Adrenal gland (tissue), 9 donors: ENCODE measurements at regions not wholly inside any gene's neighbourhood (a gene's known extent, or its start where the extent isn't known, plus 50 kb on each side); places are given as distances from the start of the nearest gene placed in this dataset.

Experiments
- DNase-seq, 7 donors: peaks; one replicate each; pipeline ENCODE4 v3.0.0-alpha.2; 2019 to 2020
- H3K27ac ChIP-seq, 5 donors: fragments of 200-600 bp; sonication (generic) in 4 of 5; 1 replicate in 3 of 5; 2 replicates in 2 of 5; pipeline versions ENCODE4 v1.5.1 to v1.8.0; 2016 to 2020; ENCODE audit warnings: mild to moderate bottlenecking in 1 of 5
- H3K27me3 ChIP-seq: fragments of 200-600 bp; 2 replicates; pipeline ENCODE4 v1.8.0; 2021
- H3K36me3 ChIP-seq, 2 donors: fragments of 200-600 bp; replicated peaks in 1 of 2; 1 replicate in 1 of 2; 2 replicates in 1 of 2; pipeline versions ENCODE4 v1.5.1 to v1.8.0; 2018 to 2022
- H3K4me1 ChIP-seq, 2 donors: fragments of 200-600 bp; replicated peaks in 1 of 2; 1 replicate in 1 of 2; 2 replicates in 1 of 2; pipeline versions ENCODE4 v1.5.1 to v1.8.0; 2018 to 2021
- H3K4me3 ChIP-seq, 4 donors: fragments of 200-600 bp; sonication (generic) in 3 of 4; one replicate each; pipeline ENCODE4 v1.5.1; 2016 to 2018
- H3K9me3 ChIP-seq, 3 donors: fragments of 200-600 bp; sonication (generic) in 1 of 3; replicated peaks in 1 of 3; 1 replicate in 2 of 3; 2 replicates in 1 of 3; pipeline versions ENCODE4 v1.5.1 to v1.8.0; 2016 to 2021
- POLR2A ChIP-seq, 2 donors: fragments of 450-650 bp; IDR thresholded peaks; one replicate each; pipeline ENCODE4 v1.6.1; 2017; ENCODE audit warnings: antibody characterized with exemption in 2 of 2, mild to moderate bottlenecking in 2 of 2, moderate library complexity in 1 of 2
- WGBS, 4 donors: extraction: QIAGEN DNeasy Blood & Tissue Kit in 2 of 4; methylation state at CpG; one replicate each; pipeline versions ENCODE4 v1.1.5 to v1.1.7; 2013 to 2017; 5-methylcytosine and 5-hydroxymethylcytosine counted together
- intact Hi-C, 2 donors: fragments of 100-400 bp; cut with DNase I; formaldehyde crosslinking; loops; one replicate each; pipeline versions ENCODE4 v1.14.1 to v1.15.0; 2022 to 2023
- TF ChIP-seq, protein P1 (sequence below), 6 experiments: fragments of 450-650 bp in 4 of 6; fragments of 200-600 bp in 2 of 6; sonication (generic) in 1 of 6; IDR thresholded peaks; 1 replicate in 5 of 6; 2 replicates in 1 of 6; pipeline versions ENCODE4 v1.5.1 to v1.8.0; 2016 to 2021; ENCODE audit warnings: antibody characterized with exemption in 6 of 6, mild to moderate bottlenecking in 2 of 6, moderate library complexity in 1 of 6
- donor health status: healthy with polysubstance abuse.
- donor health status: Bipolar disorder and iron deficiency.
- donor health status: DM: yes; HTN: yes; CAD: no.
- donor health status: DM: no; HTN: no; CAD: no.
- donor health status: DM: no; HTN: no; CAD: no.

DNA sequence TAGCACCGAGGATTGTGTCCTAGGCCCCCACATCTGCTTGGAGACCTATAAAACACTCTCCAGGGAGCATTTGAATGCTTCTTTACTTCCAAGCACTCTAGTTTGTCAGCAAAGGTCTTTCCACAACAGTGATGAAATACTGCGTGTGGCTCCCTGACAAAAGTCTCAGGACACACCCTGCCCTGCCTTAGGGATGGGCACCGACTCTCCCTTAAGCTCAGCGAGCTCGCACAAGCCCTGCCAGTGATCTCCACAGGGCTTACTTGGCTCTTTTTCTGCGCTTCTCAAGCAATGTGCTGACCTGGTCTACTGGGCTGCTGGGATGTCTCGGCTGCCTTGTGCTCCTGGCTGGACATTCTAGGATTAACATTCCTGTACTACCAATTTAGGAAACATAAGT is 84.3 kb upstream of the MPP7 start:
- DNase-seq = no peak
- no peak overlapping the region for H3K4me3 ChIP-seq
- peaks cover 9% of the 10 kb centered on the region for H3K27me3 ChIP-seq
- H3K27ac ChIP-seq = no peak overlapping the region
- intact Hi-C loops = no loop called here
- H3K36me3 ChIP-seq = no peaks in the 10 kb centered on the region
- no peaks in the 10 kb centered on the region for H3K9me3 ChIP-seq
- no peak for TF ChIP-seq POLR2A (IDR thresholded peaks at IDR 0.05)
- TF ChIP-seq, protein P1, sequence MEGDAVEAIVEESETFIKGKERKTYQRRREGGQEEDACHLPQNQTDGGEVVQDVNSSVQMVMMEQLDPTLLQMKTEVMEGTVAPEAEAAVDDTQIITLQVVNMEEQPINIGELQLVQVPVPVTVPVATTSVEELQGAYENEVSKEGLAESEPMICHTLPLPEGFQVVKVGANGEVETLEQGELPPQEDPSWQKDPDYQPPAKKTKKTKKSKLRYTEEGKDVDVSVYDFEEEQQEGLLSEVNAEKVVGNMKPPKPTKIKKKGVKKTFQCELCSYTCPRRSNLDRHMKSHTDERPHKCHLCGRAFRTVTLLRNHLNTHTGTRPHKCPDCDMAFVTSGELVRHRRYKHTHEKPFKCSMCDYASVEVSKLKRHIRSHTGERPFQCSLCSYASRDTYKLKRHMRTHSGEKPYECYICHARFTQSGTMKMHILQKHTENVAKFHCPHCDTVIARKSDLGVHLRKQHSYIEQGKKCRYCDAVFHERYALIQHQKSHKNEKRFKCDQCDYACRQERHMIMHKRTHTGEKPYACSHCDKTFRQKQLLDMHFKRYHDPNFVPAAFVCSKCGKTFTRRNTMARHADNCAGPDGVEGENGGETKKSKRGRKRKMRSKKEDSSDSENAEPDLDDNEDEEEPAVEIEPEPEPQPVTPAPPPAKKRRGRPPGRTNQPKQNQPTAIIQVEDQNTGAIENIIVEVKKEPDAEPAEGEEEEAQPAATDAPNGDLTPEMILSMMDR (IDR thresholded peaks at IDR 0.05) = no peak
- 72 to 86% (median 76%) methylated on average over 4 to 7 of the region's 7 CpGs for WGBS, 4 donors
- H3K4me1 ChIP-seq = no peaks in the 10 kb centered on the region

DNA sequence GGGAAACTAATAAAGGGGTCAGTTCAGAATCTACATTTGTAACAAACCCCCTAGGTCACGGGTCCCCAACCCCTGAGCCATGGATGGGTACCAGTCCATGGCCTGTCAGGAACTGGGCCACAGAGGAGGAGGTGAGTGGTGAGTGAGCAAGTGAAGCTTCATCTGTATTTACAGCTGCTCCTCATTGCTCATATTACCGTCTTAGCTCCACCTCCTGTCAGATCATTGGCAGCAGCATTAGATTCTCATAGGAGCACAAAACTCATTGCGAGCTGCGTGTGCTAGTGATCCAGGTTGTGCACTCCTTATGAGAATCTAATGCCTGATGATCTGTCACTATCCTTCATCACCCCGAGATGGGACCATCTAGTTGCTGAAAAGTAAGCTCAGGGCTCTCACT is 88.4 kb upstream of the MPP7 start:
- no peaks in the 10 kb centered on the region for H3K9me3 ChIP-seq
- TF ChIP-seq POLR2A (IDR thresholded peaks at IDR 0.05) = no peak
- TF ChIP-seq, protein P1 (IDR thresholded peaks at IDR 0.05) = no peak
- no peaks in the 10 kb centered on the region for H3K4me1 ChIP-seq
- no peaks in the 10 kb centered on the region for H3K36me3 ChIP-seq
- intact Hi-C loops = no loop called here
- 82 to 89% (median 88%) methylated on average over 5 of the region's 5 CpGs for WGBS, 4 donors
- H3K27ac ChIP-seq = no peak overlapping the region
- no peaks in the 10 kb centered on the region for H3K27me3 ChIP-seq
- H3K4me3 ChIP-seq = no peak overlapping the region
- no peak for DNase-seq

DNA sequence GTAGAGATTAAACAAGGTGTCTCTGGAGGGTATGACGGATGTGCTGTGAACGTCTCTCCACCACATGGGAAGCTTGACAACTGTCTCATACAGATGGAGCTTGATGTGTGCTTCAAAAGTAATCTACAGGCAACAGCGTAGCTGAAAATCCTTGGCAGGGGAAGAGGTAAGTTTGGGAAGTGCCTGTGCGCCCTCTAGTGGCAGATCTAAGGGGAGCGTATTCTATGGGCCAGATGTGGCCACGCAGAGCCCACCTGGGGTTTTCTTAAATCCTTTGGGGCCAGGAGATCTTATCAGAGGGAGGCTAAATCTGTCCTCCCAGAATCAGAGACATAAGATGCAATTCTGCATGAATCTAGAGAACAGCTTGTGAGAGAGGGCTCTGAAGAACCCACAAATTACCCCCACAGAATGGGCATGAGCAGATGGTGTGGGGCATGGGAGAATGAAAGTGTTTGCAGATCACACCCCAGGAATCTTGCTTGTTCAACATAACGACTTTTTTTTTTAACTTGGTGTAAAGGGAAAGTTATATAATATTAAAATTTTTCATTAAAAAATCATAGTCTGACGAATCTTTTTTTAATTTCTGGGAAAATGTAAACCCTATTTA is 91.2 kb upstream of the MPP7 start:
- H3K27me3 ChIP-seq = peaks cover 4% of the 10 kb centered on the region
- TF ChIP-seq, protein P1 (IDR thresholded peaks at IDR 0.05) = peak; percentile 52 to 84 (median 64)
- no peak for TF ChIP-seq POLR2A (IDR thresholded peaks at IDR 0.05)
- H3K27ac ChIP-seq = no peak overlapping the region
- no peaks in the 10 kb centered on the region for H3K9me3 ChIP-seq
- 11 to 15% (median 13%) methylated on average over 8 of the region's 8 CpGs for WGBS, 4 donors
- H3K36me3 ChIP-seq = no peaks in the 10 kb centered on the region
- no peak overlapping the region for H3K4me3 ChIP-seq
- DNase-seq = peak; percentile 40 to 77 (median 67)
- intact Hi-C loops = no loop called here
- no peaks in the 10 kb centered on the region for H3K4me1 ChIP-seq

DNA sequence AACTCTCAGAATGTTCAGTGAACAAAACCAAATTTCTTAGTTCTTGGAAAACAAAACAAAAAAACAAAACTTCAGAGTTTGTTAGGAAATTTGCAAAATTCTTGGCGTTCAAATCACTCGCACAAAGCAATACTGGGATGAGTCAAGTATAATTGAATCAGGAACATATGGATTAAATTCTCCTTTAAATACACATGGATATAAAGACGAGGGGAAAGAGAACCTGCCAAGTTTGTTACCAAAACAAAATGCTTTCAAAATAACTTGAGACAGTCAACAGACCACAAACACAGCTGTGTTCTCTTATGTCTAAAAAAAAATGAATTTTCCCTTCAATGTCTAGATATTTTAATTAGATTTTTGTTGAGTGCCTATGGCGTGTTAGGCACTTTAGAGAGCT is 93.5 kb upstream of the MPP7 start:
- WGBS, 4 donors = 62 to 80% (median 76%) methylated on average over 4 of the region's 4 CpGs
- DNase-seq = no peak
- no peak overlapping the region for H3K27ac ChIP-seq
- no peak for TF ChIP-seq POLR2A (IDR thresholded peaks at IDR 0.05)
- TF ChIP-seq, protein P1 (IDR thresholded peaks at IDR 0.05) = no peak
- no peaks in the 10 kb centered on the region for H3K36me3 ChIP-seq
- intact Hi-C loops = no loop called here
- no peaks in the 10 kb centered on the region for H3K4me1 ChIP-seq
- no peaks in the 10 kb centered on the region for H3K9me3 ChIP-seq
- peaks cover 4% of the 10 kb centered on the region for H3K27me3 ChIP-seq
- no peak overlapping the region for H3K4me3 ChIP-seq
